Adrenal gland (tissue), 9 donors: ENCODE measurements at regions not wholly inside any gene's neighbourhood (a gene's known extent, or its start where the extent isn't known, plus 50 kb on each side); places are given as distances from the start of the nearest gene placed in this dataset.

ENCODE experiments used
- DNase-seq, 7 donors: peaks; one replicate each; pipeline ENCODE4 v3.0.0-alpha.2; 2019 to 2020
- H3K27ac ChIP-seq, 5 donors: fragments of 200-600 bp; sonication (generic) in 4 of 5; 1 replicate in 3 of 5; 2 replicates in 2 of 5; pipeline versions ENCODE4 v1.5.1 to v1.8.0; 2016 to 2020; ENCODE audit warnings: mild to moderate bottlenecking in 1 of 5
- H3K27me3 ChIP-seq: fragments of 200-600 bp; 2 replicates; pipeline ENCODE4 v1.8.0; 2021
- H3K36me3 ChIP-seq, 2 donors: fragments of 200-600 bp; replicated peaks in 1 of 2; 1 replicate in 1 of 2; 2 replicates in 1 of 2; pipeline versions ENCODE4 v1.5.1 to v1.8.0; 2018 to 2022
- H3K4me1 ChIP-seq, 2 donors: fragments of 200-600 bp; replicated peaks in 1 of 2; 1 replicate in 1 of 2; 2 replicates in 1 of 2; pipeline versions ENCODE4 v1.5.1 to v1.8.0; 2018 to 2021
- H3K4me3 ChIP-seq, 4 donors: fragments of 200-600 bp; sonication (generic) in 3 of 4; one replicate each; pipeline ENCODE4 v1.5.1; 2016 to 2018
- H3K9me3 ChIP-seq, 3 donors: fragments of 200-600 bp; sonication (generic) in 1 of 3; replicated peaks in 1 of 3; 1 replicate in 2 of 3; 2 replicates in 1 of 3; pipeline versions ENCODE4 v1.5.1 to v1.8.0; 2016 to 2021
- CTCF ChIP-seq, 6 experiments: fragments of 450-650 bp in 4 of 6; fragments of 200-600 bp in 2 of 6; sonication (generic) in 1 of 6; IDR thresholded peaks; 1 replicate in 5 of 6; 2 replicates in 1 of 6; pipeline versions ENCODE4 v1.5.1 to v1.8.0; 2016 to 2021; ENCODE audit warnings: antibody characterized with exemption in 6 of 6, mild to moderate bottlenecking in 2 of 6, moderate library complexity in 1 of 6
- POLR2A ChIP-seq, 2 donors: fragments of 450-650 bp; IDR thresholded peaks; one replicate each; pipeline ENCODE4 v1.6.1; 2017; ENCODE audit warnings: antibody characterized with exemption in 2 of 2, mild to moderate bottlenecking in 2 of 2, moderate library complexity in 1 of 2
- WGBS, 4 donors: extraction: QIAGEN DNeasy Blood & Tissue Kit in 2 of 4; methylation state at CpG; one replicate each; pipeline versions ENCODE4 v1.1.5 to v1.1.7; 2013 to 2017; 5-methylcytosine and 5-hydroxymethylcytosine counted together
- intact Hi-C, 2 donors: fragments of 100-400 bp; cut with DNase I; formaldehyde crosslinking; loops; one replicate each; pipeline versions ENCODE4 v1.14.1 to v1.15.0; 2022 to 2023
- donor health status: healthy with polysubstance abuse.
- donor health status: Bipolar disorder and iron deficiency.
- donor health status: DM: yes; HTN: yes; CAD: no.
- donor health status: DM: no; HTN: no; CAD: no.
- donor health status: DM: no; HTN: no; CAD: no.

- Histone ChIP-seq H3K27ac (no peak overlapping the region), H3K4me3 (no peak overlapping the region), H3K36me3 (no peaks in the 10 kb centered on the region), H3K27me3 (no peaks in the 10 kb centered on the region), H3K4me1 (no peaks in the 10 kb centered on the region), H3K9me3 (no peaks in the 10 kb centered on the region)
- no peak for TF ChIP-seq POLR2A (IDR thresholded peaks at IDR 0.05)
- TF ChIP-seq CTCF (IDR thresholded peaks at IDR 0.05): no peak
- intact Hi-C loops: no loop called here
- DNase-seq: no peak
- 67 to 77% (median 72%) methylated on average over 2 of the region's 2 CpGs for WGBS, 4 donors
Observed at GRCh38 chr17:71380936-71381335, 739.9 kb upstream of the SOX9 start.

GRCh38 chr17:71383091-71383490 lies 737.7 kb upstream of the SOX9 start:
- 71 to 88% (median 86%) methylated on average over 2 of the region's 2 CpGs for WGBS, 4 donors

GRCh38 chr17:71387456-71387855 lies 733.4 kb upstream of the SOX9 start:
- no peak for DNase-seq
- no peak overlapping the region for H3K4me3 ChIP-seq
- no peaks in the 10 kb centered on the region for H3K27me3 ChIP-seq
- H3K27ac ChIP-seq: no peak overlapping the region
- intact Hi-C loops: no loop called here
- no peaks in the 10 kb centered on the region for H3K36me3 ChIP-seq
- H3K9me3 ChIP-seq: no peaks in the 10 kb centered on the region
- H3K4me1 ChIP-seq: no peaks in the 10 kb centered on the region
- TF ChIP-seq CTCF (IDR thresholded peaks at IDR 0.05): no peak
- TF ChIP-seq POLR2A (IDR thresholded peaks at IDR 0.05): no peak

More at GRCh38 chr17:71383091-71383490, 737.7 kb upstream of the SOX9 start:
- intact Hi-C loops: no loop called here
- DNase-seq: no peak
- no peak overlapping the region for H3K4me3 ChIP-seq
- no peaks in the 10 kb centered on the region for H3K27me3 ChIP-seq
- H3K9me3 ChIP-seq: no peaks in the 10 kb centered on the region
- H3K36me3 ChIP-seq: no peaks in the 10 kb centered on the region
- no peak overlapping the region for H3K27ac ChIP-seq
- no peaks in the 10 kb centered on the region for H3K4me1 ChIP-seq
- no peak for TF ChIP-seq CTCF (IDR thresholded peaks at IDR 0.05)
- no peak for TF ChIP-seq POLR2A (IDR thresholded peaks at IDR 0.05)

GRCh38 chr17:71392715-71393567 lies 727.9 kb upstream of the SOX9 start:
- no peak for TF ChIP-seq POLR2A (IDR thresholded peaks at IDR 0.05)
- no peak for TF ChIP-seq CTCF (IDR thresholded peaks at IDR 0.05)
- no peak for DNase-seq
- 63 to 75% (median 71%) methylated on average over 4 of the region's 4 CpGs for WGBS, 4 donors

More at GRCh38 chr17:71392715-71393567, 727.9 kb upstream of the SOX9 start:
- intact Hi-C loops: no loop called here
- Histone ChIP-seq H3K9me3 (no peaks in the 10 kb centered on the region), H3K36me3 (no peaks in the 10 kb centered on the region), H3K4me1 (no peaks in the 10 kb centered on the region), H3K27ac (no peak overlapping the region), H3K4me3 (no peak overlapping the region), H3K27me3 (peaks cover 3% of the 10 kb centered on the region)
